Naive B cell (primary cell): ENCODE measurements at regions not wholly inside any gene's neighbourhood (a gene's known extent, or its start where the extent isn't known, plus 50 kb on each side); places are given as distances from the start of the nearest gene placed in this dataset.
A peak's percentile ranks its signal among the peaks of the same experiment; 100 is the strongest.

ENCODE experiments used
- ATAC-seq, 2 donors: fragments of 150-1000 bp; cut with Tn5 transposase; 2 replicates each; pipeline ENCODE4 v1.10.0; 2021; ENCODE audit warnings: low read depth in 2 of 2, mild to moderate bottlenecking in 2 of 2, moderate library complexity in 2 of 2
- DNase-seq: peaks from one replicate; pipeline ENCODE4 v3.0.0; 2022
- H3K27ac Mint-ChIP-seq, 6 donors: one replicate each; pipeline ENCODE4 v1.8.0; 2020 to 2022; ENCODE audit warnings: mild to moderate bottlenecking in 6 of 6, mixed read lengths in 6 of 6, moderate library complexity in 5 of 6, inconsistent platforms in 2 of 6
- H3K27me3 Mint-ChIP-seq, 3 donors: one replicate each; pipeline ENCODE4 v1.8.0; 2021 to 2022; ENCODE audit warnings: mixed read lengths in 3 of 3, mild to moderate bottlenecking in 1 of 3
- H3K36me3 Mint-ChIP-seq, 2 donors: one replicate each; pipeline ENCODE4 v1.8.0; 2020 to 2022; ENCODE audit warnings: mixed read lengths in 2 of 2, inconsistent platforms in 1 of 2, mild to moderate bottlenecking in 1 of 2
- H3K4me1 Mint-ChIP-seq, 3 donors: one replicate each; pipeline ENCODE4 v1.8.0; 2020 to 2022; ENCODE audit warnings: mixed read lengths in 3 of 3, inconsistent platforms in 1 of 3, mild to moderate bottlenecking in 1 of 3, moderate library complexity in 1 of 3
- H3K4me3 Mint-ChIP-seq, 8 donors: one replicate each; pipeline ENCODE4 v1.8.0; 2020 to 2022; ENCODE audit warnings: mild to moderate bottlenecking in 8 of 8, mixed read lengths in 8 of 8, moderate library complexity in 8 of 8, inconsistent platforms in 2 of 8
- H3K9me3 Mint-ChIP-seq, 7 donors: one replicate each; pipeline ENCODE4 v1.8.0; 2020 to 2022; ENCODE audit warnings: mixed read lengths in 7 of 7, mild to moderate bottlenecking in 5 of 7, inconsistent platforms in 2 of 7, moderate library complexity in 1 of 7

DNA sequence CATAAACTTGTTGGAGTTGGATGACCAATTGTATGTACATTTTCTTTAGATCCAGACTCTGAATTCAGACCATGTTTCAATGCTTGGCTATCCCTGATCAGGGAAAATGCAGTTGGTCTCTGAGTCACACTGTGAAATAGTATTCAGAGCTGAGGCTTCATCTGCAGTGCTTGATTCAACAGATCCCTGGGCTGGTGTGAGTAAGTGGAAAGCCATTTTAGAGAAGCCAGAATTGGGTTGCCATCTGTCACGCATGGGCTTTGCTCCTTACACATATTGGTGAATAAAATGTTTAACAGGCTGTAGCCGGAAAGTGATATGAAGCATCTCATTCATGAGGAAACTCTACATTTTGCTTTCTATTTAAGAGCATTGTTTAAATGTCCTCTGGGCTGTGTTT, 50.0 kb upstream of the ACYP2 start:
- Mint-ChIP-seq H3K36me3 (peaks cover 8 to 11% of the 10 kb centered on the region in 2 donors), H3K4me1 (peaks cover 8 to 20% (median 18%) of the 10 kb centered on the region in 3 donors), H3K27ac (peak overlapping the region in 2 of 6 donors; percentile 6 to 11), H3K9me3 (peaks cover 0 to 2% (median 0%) of the 10 kb centered on the region in 7 donors), H3K27me3 (no peaks in the 10 kb centered on the region), H3K4me3 (no peak overlapping the region)
- no peak for ATAC-seq
- DNase-seq: no peak

- Mint-ChIP-seq H3K27ac (peak overlapping the region in 2 of 6 donors; percentile 10 to 54), H3K36me3 (peaks cover 15 to 16% of the 10 kb centered on the region in 2 donors), H3K4me1 (peaks cover 8 to 22% (median 20%) of the 10 kb centered on the region in 3 donors), H3K4me3 (no peak overlapping the region), H3K9me3 (peaks cover 0 to 4% (median 0%) of the 10 kb centered on the region in 7 donors), H3K27me3 (no peaks in the 10 kb centered on the region)
- ATAC-seq (no peak), DNase-seq (no peak)
These were observed 51.4 kb upstream of the ACYP2 start for GRCh38 chr2:54063967-54064535.

DNA sequence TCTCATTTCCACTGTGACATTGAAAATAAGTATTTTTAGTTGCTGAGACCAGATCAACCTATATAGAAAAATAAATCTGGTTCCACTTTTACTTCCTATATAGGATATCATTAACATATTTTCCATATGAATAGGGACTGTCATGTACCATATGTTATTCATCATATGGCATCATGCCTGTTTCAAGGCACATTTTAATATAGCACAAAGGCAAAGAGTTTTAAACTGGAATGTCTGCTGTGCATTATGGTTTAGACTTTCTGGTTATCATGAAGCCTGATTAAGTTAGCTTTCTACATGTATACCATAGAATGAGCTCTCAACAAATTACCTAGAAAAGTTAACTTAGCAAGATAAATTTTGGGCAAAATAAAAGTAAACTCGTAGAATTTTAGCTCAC, 53.0 kb upstream of the ACYP2 start:
- no peaks in the 10 kb centered on the region for H3K27me3 Mint-ChIP-seq
- peak overlapping the region in 2 of 6 donors; percentile 40 to 72 for H3K27ac Mint-ChIP-seq
- peaks cover 19 to 24% of the 10 kb centered on the region in 2 donors for H3K36me3 Mint-ChIP-seq
- H3K9me3 Mint-ChIP-seq: peaks cover 0 to 5% (median 0%) of the 10 kb centered on the region in 7 donors
- peaks cover 8 to 26% (median 26%) of the 10 kb centered on the region in 3 donors for H3K4me1 Mint-ChIP-seq
- DNase-seq (no peak), ATAC-seq (no peak)
- no peak overlapping the region for H3K4me3 Mint-ChIP-seq

DNA sequence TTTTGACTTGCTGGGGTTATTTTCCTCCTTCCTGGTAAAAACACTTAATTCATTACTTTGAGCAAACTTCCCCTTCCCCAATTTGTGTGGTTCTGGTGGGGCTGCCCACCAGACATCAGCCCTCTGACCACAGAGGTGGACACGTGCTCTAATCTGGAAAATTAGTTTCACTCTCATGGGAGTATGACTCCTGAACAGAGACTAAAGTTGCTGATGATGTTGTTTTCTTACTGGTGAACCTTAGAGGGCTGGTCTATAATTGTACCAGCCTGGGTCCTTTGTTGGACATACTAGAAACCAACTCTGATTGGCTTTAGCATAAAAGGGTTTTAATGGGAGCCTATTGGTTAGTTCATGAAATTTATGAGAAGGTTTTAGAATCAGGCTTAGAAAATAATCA, 54.1 kb upstream of the ACYP2 start:
- no peak overlapping the region for H3K4me3 Mint-ChIP-seq
- DNase-seq: no peak
- H3K9me3 Mint-ChIP-seq: peaks cover 0 to 5% (median 0%) of the 10 kb centered on the region in 7 donors
- H3K4me1 Mint-ChIP-seq: peaks cover 8 to 29% (median 26%) of the 10 kb centered on the region in 3 donors
- H3K27ac Mint-ChIP-seq: peak overlapping the region in 2 of 6 donors; percentile 15 to 79
- H3K36me3 Mint-ChIP-seq: peaks cover 17 to 22% of the 10 kb centered on the region in 2 donors
- ATAC-seq: no peak
- H3K27me3 Mint-ChIP-seq: no peaks in the 10 kb centered on the region

DNA sequence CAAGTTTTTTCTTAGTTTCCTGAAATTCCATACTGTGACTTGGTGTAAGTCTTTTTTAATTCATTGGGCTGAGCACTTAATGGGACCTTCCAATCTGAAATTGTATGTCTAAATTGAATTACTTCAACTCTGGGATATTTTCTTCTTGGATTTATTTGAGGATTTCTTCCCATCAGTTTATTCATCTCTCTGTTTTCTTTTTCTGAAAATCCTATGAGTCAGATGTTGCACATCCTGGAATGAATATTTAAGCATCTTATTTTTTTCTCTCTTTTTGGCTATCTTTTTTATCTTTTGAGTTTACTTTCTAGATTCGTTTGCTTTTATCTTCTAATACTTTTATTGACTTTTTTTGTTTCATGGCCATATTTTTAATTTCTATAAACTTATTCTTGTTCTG, 55.4 kb upstream of the ACYP2 start:
- ATAC-seq (no peak), DNase-seq (no peak)
- Mint-ChIP-seq H3K4me1 (peaks cover 8 to 29% (median 26%) of the 10 kb centered on the region in 3 donors), H3K9me3 (peaks cover 0 to 5% (median 0%) of the 10 kb centered on the region in 7 donors), H3K27ac (no peak overlapping the region), H3K27me3 (no peaks in the 10 kb centered on the region), H3K36me3 (peaks cover 9 to 16% of the 10 kb centered on the region in 2 donors), H3K4me3 (no peak overlapping the region)

DNA sequence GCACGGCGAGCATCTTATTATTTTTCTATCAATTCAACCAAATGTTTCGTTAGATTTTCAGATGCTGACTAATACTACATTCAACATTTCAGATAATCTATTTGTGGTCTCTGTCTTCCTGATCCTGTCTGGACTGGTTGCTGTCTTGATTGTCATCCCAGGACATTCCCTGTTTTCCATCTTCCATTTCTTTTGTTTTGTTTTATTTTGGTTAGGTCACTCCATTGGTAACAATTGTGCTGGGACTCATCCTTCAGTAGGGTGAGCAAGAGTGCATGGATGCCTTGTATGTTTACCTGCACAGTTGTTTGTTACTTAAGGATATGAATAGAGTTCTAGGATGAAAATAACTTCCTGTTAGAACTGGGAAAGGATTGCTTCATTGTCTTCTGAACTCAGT, 55.9 kb upstream of the ACYP2 start:
- Mint-ChIP-seq H3K4me3 (no peak overlapping the region), H3K27me3 (no peaks in the 10 kb centered on the region), H3K36me3 (peaks cover 9 to 16% of the 10 kb centered on the region in 2 donors), H3K27ac (peak overlapping the region in 1 of 6 donors; percentile 40), H3K4me1 (peaks cover 9 to 33% (median 30%) of the 10 kb centered on the region in 3 donors), H3K9me3 (peaks cover 0 to 5% (median 0%) of the 10 kb centered on the region in 7 donors)
- ATAC-seq: no peak
- DNase-seq: no peak

GRCh38 chr2:54058449-54058848, 57.0 kb upstream of the ACYP2 start:
- H3K36me3 Mint-ChIP-seq: peaks cover 13 to 22% of the 10 kb centered on the region in 2 donors
- no peak for ATAC-seq
- no peak for DNase-seq
- H3K27me3 Mint-ChIP-seq: no peaks in the 10 kb centered on the region
- H3K4me3 Mint-ChIP-seq: no peak overlapping the region
- peak overlapping the region in 1 of 6 donors; percentile 8 for H3K27ac Mint-ChIP-seq
- peaks cover 3 to 11% (median 8%) of the 10 kb centered on the region in 7 donors for H3K9me3 Mint-ChIP-seq
- peaks cover 16 to 34% (median 30%) of the 10 kb centered on the region in 3 donors for H3K4me1 Mint-ChIP-seq

DNA sequence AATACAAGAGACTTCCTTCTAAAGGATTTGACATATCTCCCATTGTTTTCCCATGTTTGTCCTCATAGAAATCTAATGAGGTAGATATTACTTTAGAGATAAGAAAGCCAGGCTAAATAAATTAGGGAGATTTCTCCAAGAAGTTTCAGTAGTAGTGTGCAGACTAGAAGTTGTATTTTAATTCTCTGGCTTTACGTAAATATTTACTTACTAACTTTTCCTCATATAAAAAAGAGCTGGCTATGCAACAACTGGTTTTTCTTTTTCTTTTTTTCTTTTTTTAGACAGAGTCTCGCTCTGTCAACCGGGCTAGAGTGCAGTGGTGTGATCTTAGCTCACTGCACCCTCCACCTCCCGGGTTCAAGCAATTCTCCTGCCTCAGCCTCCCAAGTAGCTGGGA, 60.6 kb upstream of the ACYP2 start:
- Mint-ChIP-seq H3K9me3 (peaks cover 5 to 14% (median 9%) of the 10 kb centered on the region in 7 donors), H3K4me3 (peak overlapping the region in 4 of 8 donors; percentile 11 to 85 (median 38)), H3K27ac (peak overlapping the region in 3 of 6 donors; percentile 85 to 96 (median 95)), H3K4me1 (peaks cover 20 to 36% (median 29%) of the 10 kb centered on the region in 3 donors), H3K27me3 (no peaks in the 10 kb centered on the region), H3K36me3 (peaks cover 24 to 36% of the 10 kb centered on the region in 2 donors)
- DNase-seq (no peak), ATAC-seq (no peak)

DNA sequence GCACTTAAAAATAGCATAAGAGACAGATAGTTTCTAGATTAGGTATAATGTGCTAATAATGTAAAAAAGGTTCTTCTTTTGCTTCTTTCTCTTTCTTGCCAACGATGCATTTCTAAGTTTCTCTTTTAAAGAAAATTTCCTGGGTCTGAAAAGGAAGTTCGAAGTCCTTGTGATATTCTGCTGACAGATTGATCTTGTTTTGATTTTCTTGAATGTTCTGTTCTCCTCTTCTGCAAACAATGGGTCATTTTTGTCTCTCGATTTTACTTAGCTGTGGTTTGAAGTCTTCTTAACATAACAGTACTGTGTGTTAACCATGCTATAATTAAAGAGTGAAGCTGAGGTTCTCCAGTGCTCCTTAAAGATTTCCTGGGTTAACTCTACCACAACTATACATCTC, 61.1 kb upstream of the ACYP2 start:
- peaks cover 24 to 38% (median 29%) of the 10 kb centered on the region in 3 donors for H3K4me1 Mint-ChIP-seq
- H3K36me3 Mint-ChIP-seq: peaks cover 19 to 31% of the 10 kb centered on the region in 2 donors
- no peaks in the 10 kb centered on the region for H3K27me3 Mint-ChIP-seq
- H3K27ac Mint-ChIP-seq: peak overlapping the region; percentile 33 to 96 (median 88)
- ATAC-seq: no peak
- DNase-seq: no peak
- H3K9me3 Mint-ChIP-seq: peaks cover 5 to 14% (median 9%) of the 10 kb centered on the region in 7 donors
- peak overlapping the region in 7 of 8 donors; percentile 16 to 85 (median 49) for H3K4me3 Mint-ChIP-seq

- Mint-ChIP-seq H3K36me3 (peaks cover 19 to 27% of the 10 kb centered on the region in 2 donors), H3K4me1 (peaks cover 27 to 43% (median 28%) of the 10 kb centered on the region in 3 donors), H3K4me3 (peak overlapping the region in 7 of 8 donors; percentile 16 to 85 (median 49)), H3K27me3 (no peaks in the 10 kb centered on the region), H3K27ac (peak overlapping the region; percentile 33 to 96 (median 88)), H3K9me3 (peaks cover 5 to 14% (median 9%) of the 10 kb centered on the region in 7 donors)
- ATAC-seq (no peak), DNase-seq (no peak)
These were observed 61.6 kb upstream of the ACYP2 start for GRCh38 chr2:54053830-54054229.

- DNase-seq: no peak
- Mint-ChIP-seq H3K27ac (peak overlapping the region; percentile 76 to 96 (median 88)), H3K27me3 (no peaks in the 10 kb centered on the region), H3K9me3 (peaks cover 5 to 14% (median 9%) of the 10 kb centered on the region in 7 donors), H3K4me1 (peaks cover 31 to 49% (median 32%) of the 10 kb centered on the region in 3 donors), H3K36me3 (peaks cover 19 to 21% of the 10 kb centered on the region in 2 donors), H3K4me3 (peak overlapping the region in 4 of 8 donors; percentile 15 to 85 (median 30))
- no peak for ATAC-seq
These were observed 62.3 kb upstream of the ACYP2 start for GRCh38 chr2:54052825-54053718.

DNA sequence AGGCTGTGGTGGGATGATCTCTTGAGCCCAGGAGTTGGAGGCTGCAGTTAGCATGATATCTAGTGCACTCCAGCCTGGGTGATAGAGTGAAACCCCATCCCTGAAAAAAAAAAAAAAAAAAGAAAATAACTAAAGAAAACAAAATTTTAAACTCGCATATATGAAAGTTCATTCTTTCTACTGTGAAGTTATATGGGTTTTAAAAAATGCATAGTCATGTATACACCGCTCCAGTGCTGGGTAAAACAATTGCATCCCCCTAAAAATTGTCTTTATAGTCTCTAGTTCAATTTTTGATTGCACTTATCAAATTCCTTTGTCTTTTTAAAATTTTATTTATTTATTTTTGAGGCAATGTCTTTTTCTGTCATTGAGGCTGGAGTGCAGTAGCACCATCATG, 65.0 kb upstream of the ACYP2 start:
- ATAC-seq (no peak), DNase-seq (no peak)
- H3K27ac Mint-ChIP-seq: peak overlapping the region in 1 of 6 donors; percentile 37
- peaks cover 34 to 42% (median 34%) of the 10 kb centered on the region in 3 donors for H3K4me1 Mint-ChIP-seq
- no peaks in the 10 kb centered on the region for H3K27me3 Mint-ChIP-seq
- peaks cover 15 to 21% of the 10 kb centered on the region in 2 donors for H3K36me3 Mint-ChIP-seq
- peaks cover 5 to 14% (median 9%) of the 10 kb centered on the region in 7 donors for H3K9me3 Mint-ChIP-seq
- H3K4me3 Mint-ChIP-seq: no peak overlapping the region

GRCh38 chr2:54049365-54049764, 66.0 kb upstream of the ACYP2 start:
- no peaks in the 10 kb centered on the region for H3K27me3 Mint-ChIP-seq

More at GRCh38 chr2:54049365-54049764, 66.0 kb upstream of the ACYP2 start:
- H3K36me3 Mint-ChIP-seq: peaks cover 15 to 27% of the 10 kb centered on the region in 2 donors
- peaks cover 5 to 13% (median 10%) of the 10 kb centered on the region in 7 donors for H3K9me3 Mint-ChIP-seq
- ATAC-seq: no peak
- H3K27ac Mint-ChIP-seq: no peak overlapping the region
- peaks cover 28 to 37% (median 30%) of the 10 kb centered on the region in 3 donors for H3K4me1 Mint-ChIP-seq
- no peak for DNase-seq
- no peak overlapping the region for H3K4me3 Mint-ChIP-seq
